Body of pancreas (tissue), 4 donors: ENCODE measurements at regions not wholly inside any gene's neighbourhood (a gene's known extent, or its start where the extent isn't known, plus 50 kb on each side); places are given as distances from the start of the nearest gene placed in this dataset.
"Not testable (repeated sequence)": the region's sequence is repeated elsewhere in the genome, so short reads cannot be mapped to it uniquely, and the experiment has no call there.

Experiments used
- ATAC-seq: fragments of 150-250 bp; one replicate; pipeline ENCODE4 v1.9.1; 2016
- DNase-seq, 4 donors: peaks; one replicate each; pipeline ENCODE4 v3.0.0-alpha.2; 2019
- H3K27ac ChIP-seq, 4 donors: fragments of 200-600 bp; sonication (generic); 1 replicate in 3 of 4; 2 replicates in 1 of 4; pipeline versions ENCODE4 v1.5.1 to v1.6.1; 2016 to 2019; ENCODE audit warnings: mild to moderate bottlenecking in 1 of 4, mixed read lengths in 1 of 4, moderate library complexity in 1 of 4
- H3K27me3 ChIP-seq, 2 donors: fragments of 200-600 bp; sonication (generic); one replicate each; pipeline ENCODE4 v1.6.0; 2016; ENCODE audit warnings: mild to moderate bottlenecking in 1 of 2
- H3K36me3 ChIP-seq, 2 donors: fragments of 200-600 bp; sonication (generic); replicated peaks in 1 of 2; 2 replicates each; pipeline ENCODE4 v1.5.1; 2016; ENCODE audit warnings: low read depth in 2 of 2; ENCODE audit not compliant: insufficient read depth in 1 of 2
- H3K4me1 ChIP-seq: fragments of 200-600 bp; sonication (generic); one replicate; pipeline ENCODE4 v1.6.0; 2016
- H3K4me3 ChIP-seq, 2 donors: fragments of 200-600 bp; sonication (generic); 1 replicate in 1 of 2; 2 replicates in 1 of 2; pipeline ENCODE4 v1.5.1; 2016 to 2019
- H3K9me3 ChIP-seq, 3 donors: fragments of 200-600 bp; sonication (generic); 1 replicate in 2 of 3; 2 replicates in 1 of 3; pipeline ENCODE4 v1.5.1; 2016
- CTCF ChIP-seq, 7 experiments: fragments of 450-650 bp in 4 of 7; fragments of 200-600 bp in 3 of 7; sonication (generic) in 3 of 7; IDR thresholded peaks; one replicate each; pipeline ENCODE4 v1.5.1; 2016 to 2019; ENCODE audit warnings: antibody characterized with exemption in 7 of 7
- POLR2A ChIP-seq, 3 donors: fragments of 450-650 bp; IDR thresholded peaks; one replicate each; pipeline ENCODE4 v1.6.1; 2016; ENCODE audit warnings: antibody characterized with exemption in 3 of 3, mild to moderate bottlenecking in 2 of 3
- WGBS, 2 donors: methylation state at CpG; one replicate each; pipeline ENCODE4 v1.1.5; 2017; 5-methylcytosine and 5-hydroxymethylcytosine counted together
- intact Hi-C: fragments of 100-400 bp; cut with DNase I; formaldehyde crosslinking; loops from one replicate; pipeline ENCODE4 v1.15.1; 2023

- H3K27me3 ChIP-seq, result no peaks in the 10 kb centered on the region
- no peak overlapping the region for H3K4me3 ChIP-seq
- DNase-seq, result no peak
- no peak overlapping the region for H3K27ac ChIP-seq
- no peak for ATAC-seq
- H3K9me3 ChIP-seq, result no peaks in the 10 kb centered on the region
- no peak for TF ChIP-seq CTCF (IDR thresholded peaks at IDR 0.05)
- TF ChIP-seq POLR2A (IDR thresholded peaks at IDR 0.05), result no peak
- H3K36me3 ChIP-seq, result no peaks in the 10 kb centered on the region
- intact Hi-C loops, result no loop called here
- no peaks in the 10 kb centered on the region for H3K4me1 ChIP-seq
Measured at GRCh38 chr13:22903925-22904324, 276.9 kb upstream of the SGCG start.

- DNase-seq, result peak in 3 of 4 donors; percentile 32 to 48 (median 36)
- intact Hi-C loops, result no loop called here
- 1 to 3% methylated on average over 40 to 57 of the region's 58 CpGs for WGBS, 2 donors
- no peaks in the 10 kb centered on the region for H3K9me3 ChIP-seq
- peaks cover 5% of the 10 kb centered on the region for H3K4me1 ChIP-seq
- H3K27ac ChIP-seq, result no peak overlapping the region
- H3K36me3 ChIP-seq, result no peaks in the 10 kb centered on the region
- peak; percentile 60 for ATAC-seq
- TF ChIP-seq POLR2A (IDR thresholded peaks at IDR 0.05) (no peak), CTCF (IDR thresholded peaks at IDR 0.05) (no peak)
- H3K4me3 ChIP-seq, result peak overlapping the region in 1 of 2 donors; percentile 38
- no peaks in the 10 kb centered on the region for H3K27me3 ChIP-seq
Measured at GRCh38 chr13:22915442-22916082, 265.2 kb upstream of the SGCG start.

GRCh38 chr13:22916276-22916675 is 264.5 kb upstream of the SGCG start:
- intact Hi-C loops, H3K4me1 ChIP-seq, H3K4me3 ChIP-seq, DNase-seq, H3K36me3 ChIP-seq, H3K9me3 ChIP-seq, H3K27ac ChIP-seq, ATAC-seq, H3K27me3 ChIP-seq: not testable (repeated sequence)
- 46 to 69% methylated on average over 4 of the region's 4 CpGs for WGBS, 2 donors

- ATAC-seq (peak; percentile 24), DNase-seq (peak in 3 of 4 donors; percentile 20 to 45 (median 29))
- TF ChIP-seq CTCF (IDR thresholded peaks at IDR 0.05) (no peak), POLR2A (IDR thresholded peaks at IDR 0.05) (peak in 1 of 3 donors; percentile 17)
- Histone ChIP-seq H3K9me3 (no peaks in the 10 kb centered on the region), H3K4me3 (no peak overlapping the region), H3K27ac (no peak overlapping the region), H3K4me1 (no peaks in the 10 kb centered on the region), H3K36me3 (no peaks in the 10 kb centered on the region), H3K27me3 (no peaks in the 10 kb centered on the region)
- intact Hi-C loops, result no loop called here
- WGBS, 2 donors, result 14 to 34% methylated on average over 30 to 54 of the region's 55 CpGs
Measured at GRCh38 chr13:22925881-22926747, 254.7 kb upstream of the SGCG start.

GRCh38 chr13:22926748-22927400 is 253.9 kb upstream of the SGCG start:
- Histone ChIP-seq H3K9me3 (no peaks in the 10 kb centered on the region), H3K27ac (no peak overlapping the region), H3K4me1 (no peaks in the 10 kb centered on the region), H3K36me3 (no peaks in the 10 kb centered on the region), H3K4me3 (no peak overlapping the region), H3K27me3 (no peaks in the 10 kb centered on the region)
- DNase-seq, result no peak
- WGBS, 2 donors, result 26 to 43% methylated on average over 20 to 43 of the region's 56 CpGs
- no peak for ATAC-seq
- TF ChIP-seq POLR2A (IDR thresholded peaks at IDR 0.05) (no peak), CTCF (IDR thresholded peaks at IDR 0.05) (no peak)
- intact Hi-C loops, result no loop called here

GRCh38 chr13:22927845-22928244 is 252.9 kb upstream of the SGCG start:
- H3K36me3 ChIP-seq, H3K4me1 ChIP-seq, intact Hi-C loops, H3K27ac ChIP-seq, H3K27me3 ChIP-seq, DNase-seq, ATAC-seq, H3K4me3 ChIP-seq, H3K9me3 ChIP-seq: not testable (repeated sequence)
- 77 to 82% methylated on average over 4 of the region's 4 CpGs for WGBS, 2 donors
